B cell (primary cell): ENCODE measurements at regions not wholly inside any gene's neighbourhood (a gene's known extent, or its start where the extent isn't known, plus 50 kb on each side); places are given as distances from the start of the nearest gene placed in this dataset.

Experiments used
- EZH2 ChIP-seq: IDR thresholded peaks from 2 replicates; pipeline ENCODE4 v1.6.1; 2012; ENCODE audit warnings: borderline replicate concordance, low read depth, mild to moderate bottlenecking, moderate library complexity, low read length; ENCODE audit not compliant: insufficient read depth, poor library complexity, severe bottlenecking
- TF ChIP-seq, protein P1 (sequence below): fragments of 200-600 bp; IDR thresholded peaks from one replicate; pipeline ENCODE4 v1.8.0; 2022; ENCODE audit warnings: antibody characterized with exemption, mild to moderate bottlenecking

DNA sequence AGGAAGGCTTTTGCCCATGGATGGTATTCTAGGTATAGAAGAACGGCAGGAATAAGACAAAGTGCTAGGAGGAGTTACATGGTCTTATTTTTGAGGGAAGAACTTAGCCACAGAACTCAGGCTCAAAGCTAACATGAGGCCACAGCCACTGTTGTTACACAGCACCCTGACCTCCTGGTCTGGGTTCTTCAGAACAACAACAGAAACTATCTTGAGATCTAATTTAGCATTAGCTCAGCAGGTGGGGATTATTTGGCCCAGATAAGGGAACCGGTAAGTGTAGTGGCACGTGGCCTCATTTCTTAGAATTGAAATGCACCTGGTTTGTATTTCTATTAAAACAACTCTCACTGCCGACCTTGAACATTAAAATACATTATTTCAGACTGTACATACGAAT lies 1168.7 kb upstream of the SEMA6A start:
- TF ChIP-seq, protein P1, sequence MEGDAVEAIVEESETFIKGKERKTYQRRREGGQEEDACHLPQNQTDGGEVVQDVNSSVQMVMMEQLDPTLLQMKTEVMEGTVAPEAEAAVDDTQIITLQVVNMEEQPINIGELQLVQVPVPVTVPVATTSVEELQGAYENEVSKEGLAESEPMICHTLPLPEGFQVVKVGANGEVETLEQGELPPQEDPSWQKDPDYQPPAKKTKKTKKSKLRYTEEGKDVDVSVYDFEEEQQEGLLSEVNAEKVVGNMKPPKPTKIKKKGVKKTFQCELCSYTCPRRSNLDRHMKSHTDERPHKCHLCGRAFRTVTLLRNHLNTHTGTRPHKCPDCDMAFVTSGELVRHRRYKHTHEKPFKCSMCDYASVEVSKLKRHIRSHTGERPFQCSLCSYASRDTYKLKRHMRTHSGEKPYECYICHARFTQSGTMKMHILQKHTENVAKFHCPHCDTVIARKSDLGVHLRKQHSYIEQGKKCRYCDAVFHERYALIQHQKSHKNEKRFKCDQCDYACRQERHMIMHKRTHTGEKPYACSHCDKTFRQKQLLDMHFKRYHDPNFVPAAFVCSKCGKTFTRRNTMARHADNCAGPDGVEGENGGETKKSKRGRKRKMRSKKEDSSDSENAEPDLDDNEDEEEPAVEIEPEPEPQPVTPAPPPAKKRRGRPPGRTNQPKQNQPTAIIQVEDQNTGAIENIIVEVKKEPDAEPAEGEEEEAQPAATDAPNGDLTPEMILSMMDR: no peak
- TF ChIP-seq EZH2: no peak
